ENCODE measurements at regions not wholly inside any gene's neighbourhood (a gene's known extent, or its start where the extent isn't known, plus 50 kb on each side); places are given as distances from the start of the nearest gene placed in this dataset.

DNA sequence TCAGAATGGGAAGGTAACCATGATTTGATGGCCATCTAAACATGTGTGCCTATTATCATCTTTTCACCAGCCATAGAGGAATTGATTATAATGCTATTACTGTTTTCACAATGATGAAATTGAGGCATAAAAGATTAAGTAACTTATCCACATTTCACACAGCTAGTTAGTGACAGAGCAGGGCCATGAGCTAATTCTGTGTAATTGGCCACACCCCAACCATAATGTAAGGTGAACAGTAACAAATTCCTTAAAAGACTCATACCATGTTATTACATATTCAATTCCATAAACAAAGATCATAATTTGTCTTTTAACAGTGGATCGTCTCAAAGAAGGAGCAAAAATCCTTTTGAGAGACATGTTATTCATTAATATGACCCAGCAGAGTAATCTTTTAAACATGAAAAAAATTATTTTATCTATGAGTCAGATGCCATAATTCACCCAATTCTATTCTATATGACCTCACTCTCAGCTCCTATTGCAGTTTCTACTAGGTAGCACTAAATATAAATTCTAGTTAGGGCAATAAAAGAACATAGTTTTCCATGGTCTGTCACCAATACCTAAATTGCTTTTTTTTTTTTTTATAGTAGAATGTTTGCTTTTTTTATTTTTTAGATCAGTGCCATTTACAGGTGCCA is 475.8 kb upstream of the SLC39A10 start:
- TF ChIP-seq RXRB (CRISPR knock-in tag; IDR thresholded peaks at IDR 0.05; ENCODE audit: borderline replicate concordance) = no peak
- TF ChIP-seq ZNF776 (CRISPR knock-in tag; IDR thresholded peaks at IDR 0.05) = no peak
- no peak for TF ChIP-seq MEIS1 (CRISPR knock-in tag; IDR thresholded peaks at IDR 0.05; ENCODE audit: borderline replicate concordance)
- no peak for TF ChIP-seq HOXA3 (CRISPR knock-in tag; IDR thresholded peaks at IDR 0.05)
- TF ChIP-seq, protein P1, sequence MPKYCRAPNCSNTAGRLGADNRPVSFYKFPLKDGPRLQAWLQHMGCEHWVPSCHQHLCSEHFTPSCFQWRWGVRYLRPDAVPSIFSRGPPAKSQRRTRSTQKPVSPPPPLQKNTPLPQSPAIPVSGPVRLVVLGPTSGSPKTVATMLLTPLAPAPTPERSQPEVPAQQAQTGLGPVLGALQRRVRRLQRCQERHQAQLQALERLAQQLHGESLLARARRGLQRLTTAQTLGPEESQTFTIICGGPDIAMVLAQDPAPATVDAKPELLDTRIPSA (CRISPR knock-in tag; IDR thresholded peaks at IDR 0.05; ENCODE audit: borderline replicate concordance) = no peak
- no peak overlapping the region for H3K27ac ChIP-seq (ENCODE audit: extremely low read length, insufficient read depth, low read length)
- no peaks in the 10 kb centered on the region for H3K27me3 ChIP-seq (ENCODE audit: control insufficient read depth in 1 of 2, insufficient read depth in 2 of 2, low read length in 2 of 2)
- DNase-seq (ENCODE audit: low spot score) = no peak
- WGBS (ENCODE audit: low lambda C conversion rate) = 13% methylated on average over 1 of the region's 1 CpG
- ATAC-seq = no peak
- no peaks in the 10 kb centered on the region for H3K4me1 ChIP-seq (ENCODE audit: insufficient read depth, low read length)
- H3K36me3 ChIP-seq (replicated peaks in 1 of 2; ENCODE audit: control insufficient read depth in 1 of 2, insufficient read depth in 2 of 2, low read length in 2 of 2) = no peaks in the 10 kb centered on the region
- POLR2A ChIA-PET = no interaction called here
- H3K4me3 ChIP-seq (replicated peaks in 1 of 3; ENCODE audit: insufficient read depth in 1 of 3, low read depth in 2 of 3, low read length in 3 of 3) = no peak overlapping the region
- no peaks in the 10 kb centered on the region for H4K20me1 ChIP-seq (ENCODE audit: insufficient read depth, low read length)
- no TSS peak for BruUV-seq (replicated peaks)
- in situ Hi-C loops (cut with HindIII; ENCODE audit: extremely low pct_ligation_motif_present, low pct_unique_long_range_greater_than_20kb) = no loop called here
- peaks cover 12% of the 10 kb centered on the region; the same call in 1 of the 2 replicates for H3K9me3 ChIP-seq (ENCODE audit: low read length)
- no peaks in the 10 kb centered on the region for H3K79me2 ChIP-seq (ENCODE audit: insufficient read depth, low read length)
- H3K9ac ChIP-seq (ENCODE audit: insufficient read depth, low read depth, low read length) = no peak overlapping the region
- no peak for FAIRE-seq
- intact Hi-C loops (cut with micrococcal nuclease; ENCODE audit: unreplicated experiment) = no loop called here
- no peak overlapping the region for H2AFZ ChIP-seq (ENCODE audit: low read length)
- CTCF ChIA-PET (ENCODE audit: low intra/inter-chr PET ratio, low total read pairs) = no interaction called here
- no peak overlapping the region for H3K4me2 ChIP-seq (ENCODE audit: low read depth, low read length)

DNA sequence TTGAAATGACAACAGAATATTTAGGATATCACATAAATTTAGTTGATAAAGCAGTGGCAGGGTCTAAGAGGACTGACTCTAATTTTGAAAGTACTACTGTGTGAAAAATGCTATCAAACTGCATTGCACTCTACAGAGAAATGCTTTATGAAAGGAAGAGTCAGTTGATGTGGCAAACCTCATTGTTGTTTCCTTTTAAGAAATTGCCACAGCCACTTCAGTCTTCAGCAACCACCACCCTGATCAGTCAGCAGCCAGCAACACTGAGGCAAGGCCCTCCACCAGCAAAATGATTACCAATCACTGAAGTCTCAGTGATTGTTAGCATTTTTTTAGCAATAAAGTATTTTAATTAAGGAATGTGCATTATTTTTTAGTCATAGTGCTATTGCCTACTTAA is 488.7 kb upstream of the SLC39A10 start:
- Histone ChIP-seq H3K27me3 (ENCODE audit: control insufficient read depth in 1 of 2, insufficient read depth in 2 of 2, low read length in 2 of 2) (no peaks in the 10 kb centered on the region; a peak in 1 of 5 replicates), H3K9me3 (ENCODE audit: low read length) (peaks cover 9% of the 10 kb centered on the region), H3K4me2 (ENCODE audit: low read depth, low read length) (no peak overlapping the region), H3K36me3 (replicated peaks in 1 of 2; ENCODE audit: control insufficient read depth in 1 of 2, insufficient read depth in 2 of 2, low read length in 2 of 2) (no peaks in the 10 kb centered on the region), H3K9ac (ENCODE audit: insufficient read depth, low read depth, low read length) (no peak overlapping the region), H3K4me1 (ENCODE audit: insufficient read depth, low read length) (no peaks in the 10 kb centered on the region), H3K79me2 (ENCODE audit: insufficient read depth, low read length) (no peaks in the 10 kb centered on the region), H4K20me1 (ENCODE audit: insufficient read depth, low read length) (no peaks in the 10 kb centered on the region), H3K4me3 (replicated peaks in 1 of 3; ENCODE audit: insufficient read depth in 1 of 3, low read depth in 2 of 3, low read length in 3 of 3) (no peak overlapping the region), H3K27ac (ENCODE audit: extremely low read length, insufficient read depth, low read length) (no peak overlapping the region), H2AFZ (ENCODE audit: low read length) (no peak overlapping the region)
- ATAC-seq (no peak), DNase-seq (ENCODE audit: low spot score) (no peak), FAIRE-seq (no peak)
- POLR2A ChIA-PET = no interaction called here
- BruUV-seq (replicated peaks) = no TSS peak
- CTCF ChIA-PET (ENCODE audit: low intra/inter-chr PET ratio, low total read pairs) = no interaction called here
- in situ Hi-C loops (cut with HindIII; ENCODE audit: extremely low pct_ligation_motif_present, low pct_unique_long_range_greater_than_20kb) (no loop called here), intact Hi-C loops (cut with micrococcal nuclease; ENCODE audit: unreplicated experiment) (no loop called here)
- TF ChIP-seq POLR2G (IDR thresholded peaks at IDR 0.05; ENCODE audit: low read depth, low read length) (no peak), NFKB2 (CRISPR knock-in tag; IDR thresholded peaks at IDR 0.05; ENCODE audit: borderline replicate concordance) (no peak), ZNF335 (CRISPR knock-in tag; IDR thresholded peaks at IDR 0.05) (no peak), FOXK2 (IDR thresholded peaks at IDR 0.05) (no peak), CAMTA2 (CRISPR knock-in tag; IDR thresholded peaks at IDR 0.05; ENCODE audit: borderline replicate concordance) (no peak)
- TF ChIP-seq, protein P2, sequence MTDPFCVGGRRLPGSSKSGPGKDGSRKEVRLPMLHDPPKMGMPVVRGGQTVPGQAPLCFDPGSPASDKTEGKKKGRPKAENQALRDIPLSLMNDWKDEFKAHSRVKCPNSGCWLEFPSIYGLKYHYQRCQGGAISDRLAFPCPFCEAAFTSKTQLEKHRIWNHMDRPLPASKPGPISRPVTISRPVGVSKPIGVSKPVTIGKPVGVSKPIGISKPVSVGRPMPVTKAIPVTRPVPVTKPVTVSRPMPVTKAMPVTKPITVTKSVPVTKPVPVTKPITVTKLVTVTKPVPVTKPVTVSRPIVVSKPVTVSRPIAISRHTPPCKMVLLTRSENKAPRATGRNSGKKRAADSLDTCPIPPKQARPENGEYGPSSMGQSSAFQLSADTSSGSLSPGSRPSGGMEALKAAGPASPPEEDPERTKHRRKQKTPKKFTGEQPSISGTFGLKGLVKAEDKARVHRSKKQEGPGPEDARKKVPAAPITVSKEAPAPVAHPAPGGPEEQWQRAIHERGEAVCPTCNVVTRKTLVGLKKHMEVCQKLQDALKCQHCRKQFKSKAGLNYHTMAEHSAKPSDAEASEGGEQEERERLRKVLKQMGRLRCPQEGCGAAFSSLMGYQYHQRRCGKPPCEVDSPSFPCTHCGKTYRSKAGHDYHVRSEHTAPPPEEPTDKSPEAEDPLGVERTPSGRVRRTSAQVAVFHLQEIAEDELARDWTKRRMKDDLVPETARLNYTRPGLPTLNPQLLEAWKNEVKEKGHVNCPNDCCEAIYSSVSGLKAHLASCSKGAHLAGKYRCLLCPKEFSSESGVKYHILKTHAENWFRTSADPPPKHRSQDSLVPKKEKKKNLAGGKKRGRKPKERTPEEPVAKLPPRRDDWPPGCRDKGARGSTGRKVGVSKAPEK (CRISPR knock-in tag; IDR thresholded peaks at IDR 0.05; ENCODE audit: borderline replicate concordance) = no peak
- TF ChIP-seq, protein P3, sequence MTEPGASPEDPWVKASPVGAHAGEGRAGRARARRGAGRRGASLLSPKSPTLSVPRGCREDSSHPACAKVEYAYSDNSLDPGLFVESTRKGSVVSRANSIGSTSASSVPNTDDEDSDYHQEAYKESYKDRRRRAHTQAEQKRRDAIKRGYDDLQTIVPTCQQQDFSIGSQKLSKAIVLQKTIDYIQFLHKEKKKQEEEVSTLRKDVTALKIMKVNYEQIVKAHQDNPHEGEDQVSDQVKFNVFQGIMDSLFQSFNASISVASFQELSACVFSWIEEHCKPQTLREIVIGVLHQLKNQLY (CRISPR knock-in tag; IDR thresholded peaks at IDR 0.05) = no peak
- TF ChIP-seq, protein P4, sequence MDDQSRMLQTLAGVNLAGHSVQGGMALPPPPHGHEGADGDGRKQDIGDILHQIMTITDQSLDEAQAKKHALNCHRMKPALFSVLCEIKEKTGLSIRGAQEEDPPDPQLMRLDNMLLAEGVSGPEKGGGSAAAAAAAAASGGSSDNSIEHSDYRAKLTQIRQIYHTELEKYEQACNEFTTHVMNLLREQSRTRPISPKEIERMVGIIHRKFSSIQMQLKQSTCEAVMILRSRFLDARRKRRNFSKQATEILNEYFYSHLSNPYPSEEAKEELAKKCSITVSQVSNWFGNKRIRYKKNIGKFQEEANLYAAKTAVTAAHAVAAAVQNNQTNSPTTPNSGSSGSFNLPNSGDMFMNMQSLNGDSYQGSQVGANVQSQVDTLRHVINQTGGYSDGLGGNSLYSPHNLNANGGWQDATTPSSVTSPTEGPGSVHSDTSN (CRISPR knock-in tag; IDR thresholded peaks at IDR 0.05; ENCODE audit: borderline replicate concordance) = no peak
